Spleen (tissue), 11 donors: ENCODE measurements at regions not wholly inside any gene's neighbourhood (a gene's known extent, or its start where the extent isn't known, plus 50 kb on each side); places are given as distances from the start of the nearest gene placed in this dataset.

Experiments
- DNase-seq: peaks from one replicate; pipeline ENCODE4 v3.0.0-alpha.2; 2020
- H3K27ac ChIP-seq, 8 donors: fragments of 200-600 bp; sonication (generic) in 7 of 8; 1 replicate in 4 of 8; 2 replicates in 4 of 8; pipeline versions ENCODE4 v1.5.0 to v1.8.0; 2016 to 2021; ENCODE audit warnings: inconsistent platforms in 4 of 8, mild to moderate bottlenecking in 4 of 8, moderate library complexity in 1 of 8
- H3K27me3 ChIP-seq, 7 donors: fragments of 200-600 bp; sonication (generic) in 6 of 7; replicated peaks in 1 of 7; 1 replicate in 4 of 7; 2 replicates in 3 of 7; pipeline versions ENCODE4 v1.5.0 to v1.8.0; 2016 to 2021; ENCODE audit warnings: inconsistent platforms in 3 of 7, mild to moderate bottlenecking in 1 of 7
- H3K36me3 ChIP-seq, 6 donors: fragments of 200-600 bp; sonication (generic) in 5 of 6; 1 replicate in 4 of 6; 2 replicates in 2 of 6; pipeline versions ENCODE4 v1.5.0 to v1.8.0; 2016 to 2021; ENCODE audit warnings: inconsistent platforms in 2 of 6
- H3K4me1 ChIP-seq, 6 donors: fragments of 200-600 bp; sonication (generic) in 5 of 6; 1 replicate in 3 of 6; 2 replicates in 3 of 6; pipeline versions ENCODE4 v1.5.0 to v1.8.0; 2016 to 2021; ENCODE audit warnings: inconsistent platforms in 3 of 6
- H3K4me3 ChIP-seq, 8 donors: fragments of 200-600 bp; sonication (generic) in 7 of 8; 1 replicate in 4 of 8; 2 replicates in 4 of 8; pipeline versions ENCODE4 v1.5.0 to v1.8.0; 2016 to 2021; ENCODE audit warnings: inconsistent platforms in 4 of 8, mild to moderate bottlenecking in 4 of 8, moderate library complexity in 2 of 8
- H3K9me3 ChIP-seq, 8 donors: fragments of 200-600 bp; sonication (generic) in 7 of 8; 1 replicate in 4 of 8; 2 replicates in 4 of 8; pipeline versions ENCODE4 v1.5.0 to v1.8.0; 2016 to 2021; ENCODE audit warnings: inconsistent platforms in 4 of 8
- CTCF ChIP-seq, 11 experiments: fragments of 200-600 bp in 7 of 11; fragments of 450-650 bp in 4 of 11; sonication (generic) in 4 of 11; IDR thresholded peaks in 8 of 11; conservative IDR thresholded peaks in 3 of 11; 1 replicate in 7 of 11; 2 replicates in 4 of 11; pipeline versions ENCODE4 v1.4.0 to v1.8.0; 2016 to 2021; ENCODE audit warnings: antibody characterized with exemption in 11 of 11, inconsistent platforms in 4 of 11, mild to moderate bottlenecking in 1 of 11
- POLR2A ChIP-seq, 3 donors: fragments of 450-650 bp; IDR thresholded peaks; one replicate each; pipeline ENCODE4 v1.5.1; 2017; ENCODE audit warnings: antibody characterized with exemption in 3 of 3, mild to moderate bottlenecking in 1 of 3
- POLR2AphosphoS5 ChIP-seq, 3 donors: sonication (generic); formaldehyde crosslinking; IDR thresholded peaks; one replicate each; pipeline ENCODE4 v1.5.1; 2017; ENCODE audit warnings: antibody characterized with exemption in 3 of 3
- WGBS, 5 donors: extraction: QIAGEN DNeasy Blood & Tissue Kit in 3 of 5; methylation state at CpG; one replicate each; pipeline versions ENCODE4 v1.1.5 to v1.1.7; 2013 to 2018; 5-methylcytosine and 5-hydroxymethylcytosine counted together
- intact Hi-C: fragments of 100-400 bp; cut with DNase I; formaldehyde crosslinking; loops from one replicate; pipeline ENCODE4 v1.15.0; 2023; ENCODE audit warnings: low total_unique reads
- donor health status: healthy with polysubstance abuse.
- donor health status: DM: no; HTN: no; CAD: no; lungs with moderate emphysema.
- donor health status: DM: no; HTN: no; CAD: no.
- donor health status: Bipolar disorder and iron deficiency.
- donor health status: healthy.
- donor health status: DM: no; HTN: no; CAD: no.
- donor health status: DM: yes; HTN: yes; CAD: no.

GRCh38 chr1:70628973-70629372 is 217.9 kb downstream of the CTH start:
- TF ChIP-seq CTCF (IDR thresholded peaks at IDR 0.05 in 8 of 11, conservative IDR thresholded peaks at IDR 0.05 in 3 of 11) (no peak), POLR2A (IDR thresholded peaks at IDR 0.05) (no peak), POLR2AphosphoS5 (IDR thresholded peaks at IDR 0.05) (no peak)
- Histone ChIP-seq H3K4me3 (no peak overlapping the region), H3K9me3 (peaks cover 0 to 12% (median 0%) of the 10 kb centered on the region in 8 donors), H3K27ac (no peak overlapping the region), H3K27me3 (no peaks in the 10 kb centered on the region), H3K4me1 (no peaks in the 10 kb centered on the region), H3K36me3 (no peaks in the 10 kb centered on the region)
- WGBS, 5 donors, result 69 to 78% (median 73%) methylated on average over 5 of the region's 5 CpGs
- intact Hi-C loops, result no loop called here
- DNase-seq, result no peak

- H3K4me1 ChIP-seq, result no peaks in the 10 kb centered on the region
- H3K9me3 ChIP-seq, result peaks cover 0 to 5% (median 0%) of the 10 kb centered on the region in 8 donors
- H3K27me3 ChIP-seq, result no peaks in the 10 kb centered on the region
- intact Hi-C loops, result no loop called here
- no peak for DNase-seq
- H3K4me3 ChIP-seq, result no peak overlapping the region
- no peak overlapping the region for H3K27ac ChIP-seq
- 29 to 68% (median 57%) methylated on average over 1 of the region's 1 CpG for WGBS, 5 donors
- TF ChIP-seq POLR2AphosphoS5 (IDR thresholded peaks at IDR 0.05) (no peak), CTCF (IDR thresholded peaks at IDR 0.05 in 8 of 11, conservative IDR thresholded peaks at IDR 0.05 in 3 of 11) (no peak), POLR2A (IDR thresholded peaks at IDR 0.05) (no peak)
- H3K36me3 ChIP-seq, result no peaks in the 10 kb centered on the region
Measured at GRCh38 chr1:70633004-70633403, 221.9 kb downstream of the CTH start.

GRCh38 chr1:70635868-70636267 is 224.8 kb downstream of the CTH start:
- Histone ChIP-seq H3K27ac (no peak overlapping the region), H3K27me3 (no peaks in the 10 kb centered on the region), H3K4me3 (no peak overlapping the region), H3K9me3 (no peaks in the 10 kb centered on the region), H3K4me1 (no peaks in the 10 kb centered on the region), H3K36me3 (no peaks in the 10 kb centered on the region)
- TF ChIP-seq POLR2A (IDR thresholded peaks at IDR 0.05), result no peak
- no peak for TF ChIP-seq CTCF (IDR thresholded peaks at IDR 0.05 in 8 of 11, conservative IDR thresholded peaks at IDR 0.05 in 3 of 11)
- no peak for TF ChIP-seq POLR2AphosphoS5 (IDR thresholded peaks at IDR 0.05)
- no peak for DNase-seq
- 57 to 83% (median 71%) methylated on average over 3 of the region's 3 CpGs for WGBS, 5 donors
- intact Hi-C loops, result no loop called here

- Histone ChIP-seq H3K27ac (no peak overlapping the region), H3K36me3 (no peaks in the 10 kb centered on the region), H3K9me3 (no peaks in the 10 kb centered on the region), H3K4me3 (no peak overlapping the region), H3K27me3 (no peaks in the 10 kb centered on the region), H3K4me1 (no peaks in the 10 kb centered on the region)
- WGBS, 5 donors, result 79 to 91% (median 87%) methylated on average over 1 of the region's 1 CpG
- no peak for DNase-seq
- intact Hi-C loops, result no loop called here
- no peak for TF ChIP-seq CTCF (IDR thresholded peaks at IDR 0.05 in 8 of 11, conservative IDR thresholded peaks at IDR 0.05 in 3 of 11)
- no peak for TF ChIP-seq POLR2AphosphoS5 (IDR thresholded peaks at IDR 0.05)
- TF ChIP-seq POLR2A (IDR thresholded peaks at IDR 0.05), result no peak
Measured at GRCh38 chr1:70641868-70642267, 230.8 kb downstream of the CTH start.
